Esophagus squamous epithelium (tissue), 4 donors: ENCODE measurements at regions not wholly inside any gene's neighbourhood (a gene's known extent, or its start where the extent isn't known, plus 50 kb on each side); places are given as distances from the start of the nearest gene placed in this dataset.
"Not testable (repeated sequence)": the region's sequence is repeated elsewhere in the genome, so short reads cannot be mapped to it uniquely, and the experiment has no call there.

Source experiments
- CTCF ChIP-seq, 6 experiments: fragments of 450-650 bp in 4 of 6; fragments of 200-600 bp in 2 of 6; sonication (generic) in 2 of 6; IDR thresholded peaks; one replicate each; pipeline ENCODE4 v1.5.1; 2016 to 2019; ENCODE audit warnings: antibody characterized with exemption in 6 of 6, mild to moderate bottlenecking in 4 of 6, moderate library complexity in 4 of 6
- POLR2A ChIP-seq, 4 donors: fragments of 450-650 bp; IDR thresholded peaks; one replicate each; pipeline ENCODE4 v1.6.1; 2017; ENCODE audit warnings: antibody characterized with exemption in 4 of 4, mild to moderate bottlenecking in 4 of 4, moderate library complexity in 3 of 4

DNA sequence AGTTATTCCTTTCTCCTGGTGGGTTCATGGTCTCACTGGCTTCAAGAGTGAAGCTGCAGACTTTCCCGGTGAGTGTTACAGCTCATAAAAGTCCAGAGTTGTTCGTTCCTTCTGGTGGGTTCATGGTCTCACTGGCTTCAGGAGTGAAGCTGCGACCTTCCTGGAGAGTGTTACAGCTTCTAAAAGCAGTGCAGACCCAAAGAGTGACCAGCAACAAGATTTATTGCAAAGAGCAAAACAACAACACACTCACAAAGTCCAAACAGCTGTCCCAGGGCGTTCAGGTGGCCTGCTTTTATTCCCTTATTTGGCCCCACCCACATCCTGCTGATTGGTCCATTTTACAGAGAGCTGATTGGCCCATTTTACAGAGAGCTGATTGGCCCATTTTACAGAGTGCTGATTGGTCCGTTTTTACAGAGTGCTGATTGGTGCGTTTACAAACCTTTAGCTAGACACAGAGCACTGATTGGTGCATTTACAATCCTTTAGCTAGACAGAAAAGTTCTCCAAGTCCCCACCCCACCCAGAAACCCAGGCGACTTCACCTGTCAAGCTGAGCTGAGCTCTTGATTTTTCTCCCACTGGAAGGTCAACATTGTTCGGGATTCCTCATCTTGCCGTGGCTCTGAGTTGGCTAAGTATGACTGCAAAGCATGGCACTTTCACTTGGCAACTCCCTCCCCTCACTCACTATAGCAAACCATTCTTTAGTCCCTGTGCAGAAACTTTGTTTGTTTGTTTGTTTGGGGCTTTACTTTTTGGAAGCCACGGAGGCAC is 87.3 kb upstream of the EEPD1 start:
- not testable (repeated sequence) for TF ChIP-seq CTCF, POLR2A (IDR thresholded peaks at IDR 0.05)
